Right ventricle myocardium superior (tissue), 1 donor: ENCODE measurements at regions not wholly inside any gene's neighbourhood (a gene's known extent, or its start where the extent isn't known, plus 50 kb on each side); places are given as distances from the start of the nearest gene placed in this dataset.

Experiments used
- ATAC-seq: fragments of 200-7000 bp; cut with Tn5 transposase; one replicate; pipeline ENCODE4 v1.9.1; 2020; ENCODE audit warnings: mild to moderate bottlenecking; ENCODE audit not compliant: poor library complexity
- DNase-seq: peaks from one replicate; pipeline ENCODE4 v3.0.0-alpha.2; 2020
- intact Hi-C: fragments of 100-400 bp; cut with DNase I; formaldehyde crosslinking; loops from one replicate; pipeline ENCODE4 v1.11.2; 2022
- donor health status: DM: no; HTN: yes; CAD: no; lungs with severe emphysema.

DNA sequence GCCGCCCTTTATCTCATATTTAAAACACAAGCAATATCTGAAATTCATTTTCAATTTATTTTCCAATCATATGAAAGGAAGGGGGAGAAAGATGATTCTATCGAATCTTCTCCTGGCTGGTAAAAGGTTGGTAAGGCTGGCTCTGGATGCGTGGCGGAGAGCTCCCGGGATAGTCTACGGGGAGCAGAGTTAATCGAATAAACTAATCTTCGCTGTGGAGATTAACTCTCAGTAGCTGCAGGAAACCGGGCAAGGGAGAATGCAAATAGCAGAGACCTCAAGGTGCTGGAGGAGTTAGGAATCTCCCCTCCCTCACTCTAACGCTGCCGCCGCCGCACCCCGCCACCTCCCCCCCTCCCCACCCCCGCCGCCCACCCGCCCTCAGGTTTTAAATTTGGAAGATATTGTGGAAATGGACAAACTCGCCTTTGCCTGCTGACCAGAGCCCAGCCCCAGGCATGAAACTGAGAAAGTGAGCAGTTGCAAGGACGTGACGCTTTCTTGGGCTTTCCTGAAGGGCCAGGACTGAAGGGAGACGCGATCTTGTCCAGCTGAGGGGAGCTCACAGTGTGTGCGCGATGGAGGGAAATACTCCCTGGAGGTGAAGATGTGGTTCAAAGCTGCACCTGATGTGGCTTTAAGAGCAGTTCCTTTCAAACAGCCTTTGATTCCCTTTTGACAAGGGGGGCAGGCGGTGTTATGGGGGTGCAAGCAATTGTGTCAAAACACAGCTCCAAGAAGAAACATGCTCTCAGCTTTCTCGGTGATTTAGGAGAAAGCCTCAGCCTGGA is 308.2 kb upstream of the IRX3 start:
- DNase-seq (no peak), ATAC-seq (no peak)
- intact Hi-C loops = no loop called here

DNA sequence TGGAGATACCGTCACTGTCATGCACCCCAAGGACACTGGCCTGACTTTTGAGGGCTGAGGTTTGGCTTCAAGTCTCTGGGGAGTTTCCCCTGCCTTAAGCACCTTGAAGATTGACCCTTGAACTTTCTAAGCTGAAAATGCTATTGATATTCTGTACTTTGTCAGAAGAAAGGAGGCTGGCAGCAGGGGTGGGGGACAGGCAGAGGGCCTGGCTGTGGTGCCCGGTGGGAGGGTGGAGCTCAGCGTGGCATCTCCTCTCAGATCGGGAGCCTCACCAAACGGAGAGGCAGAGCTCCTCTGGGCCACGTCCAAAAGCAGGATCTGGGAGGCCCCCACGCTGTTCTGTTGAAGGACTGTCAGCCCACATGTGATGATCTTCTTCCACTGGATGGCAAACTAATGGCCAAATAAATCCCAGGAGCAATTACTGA is 305.2 kb upstream of the IRX3 start:
- intact Hi-C loops = no loop called here
- DNase-seq = no peak
- no peak for ATAC-seq

DNA sequence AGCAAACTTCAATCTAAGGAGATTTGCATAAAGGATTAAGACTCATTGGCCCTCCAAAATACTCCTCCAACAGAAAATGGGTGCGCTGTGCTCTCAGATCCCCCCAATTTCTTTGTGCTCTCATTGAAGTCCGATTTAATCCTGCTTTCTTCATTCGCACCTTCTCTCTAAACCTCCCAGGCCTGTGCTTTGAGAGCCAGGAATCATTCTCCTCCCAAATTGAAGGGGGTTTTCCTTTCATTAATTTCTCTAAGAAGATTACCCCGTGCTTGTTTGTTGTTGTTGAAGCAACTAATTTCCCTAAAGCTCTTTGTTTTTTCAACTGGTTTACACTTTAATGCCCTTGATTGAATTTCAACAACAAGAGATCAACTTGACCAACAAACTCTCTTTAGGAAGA is 304.2 kb upstream of the IRX3 start:
- ATAC-seq (no peak), DNase-seq (no peak)
- intact Hi-C loops = no loop called here

DNA sequence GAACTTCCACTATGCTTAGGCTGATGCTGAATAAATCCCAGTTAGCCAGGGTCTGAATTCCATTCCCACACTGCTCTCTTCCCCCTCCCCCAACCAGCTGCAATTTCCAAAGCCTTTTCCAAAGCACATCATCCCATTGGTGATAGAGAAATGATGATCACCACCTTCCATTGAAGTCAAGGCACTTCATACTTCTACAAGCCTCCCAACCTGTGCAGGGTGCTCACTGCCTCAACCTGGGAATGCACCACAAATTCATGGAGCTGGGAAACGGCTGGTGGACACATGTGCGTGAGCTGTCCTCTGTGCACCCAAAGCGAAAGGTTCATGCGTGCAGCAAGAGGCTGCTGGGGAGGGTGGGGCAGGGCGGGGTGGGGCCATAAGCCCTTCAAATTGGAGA is 302.7 kb upstream of the IRX3 start:
- ATAC-seq = no peak
- no peak for DNase-seq
- intact Hi-C loops = no loop called here

DNA sequence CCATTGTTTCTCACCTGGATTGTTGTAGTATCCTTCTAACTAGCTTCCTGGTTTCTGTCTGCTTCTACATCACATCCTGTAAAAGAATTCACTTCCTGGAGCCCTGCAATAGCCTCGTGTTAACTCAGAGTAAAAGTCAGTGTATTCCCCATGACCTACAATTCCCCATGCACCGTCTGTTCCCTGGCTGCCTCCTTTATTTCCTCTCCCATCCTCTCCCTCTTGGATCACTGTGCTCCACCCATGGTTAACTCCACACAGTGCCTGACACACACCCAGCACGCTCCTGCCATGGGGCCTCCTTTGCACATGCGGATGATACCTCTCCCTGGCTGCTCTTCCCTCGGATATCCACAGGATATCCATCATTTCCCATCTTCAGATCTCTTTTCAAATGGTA is 301.4 kb upstream of the IRX3 start:
- intact Hi-C loops = no loop called here
- ATAC-seq (no peak), DNase-seq (no peak)

DNA sequence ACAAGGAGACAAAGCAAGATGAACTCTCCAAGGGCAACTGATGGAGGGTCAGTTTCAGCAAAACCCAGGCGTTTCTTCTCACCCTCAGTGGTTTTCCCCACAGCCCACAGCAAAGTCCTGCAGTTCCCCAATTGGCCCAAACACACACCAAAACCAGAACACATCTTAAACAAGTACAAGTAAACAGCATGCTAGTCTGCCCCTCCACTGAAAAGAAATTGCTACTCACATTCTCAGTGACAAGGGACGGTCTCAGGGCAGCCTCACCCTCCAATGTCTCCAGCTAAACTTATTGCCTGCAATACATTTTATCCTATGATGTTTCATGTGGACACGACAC is 300.6 kb upstream of the IRX3 start:
- DNase-seq = no peak
- ATAC-seq = no peak
- intact Hi-C loops = no loop called here

DNA sequence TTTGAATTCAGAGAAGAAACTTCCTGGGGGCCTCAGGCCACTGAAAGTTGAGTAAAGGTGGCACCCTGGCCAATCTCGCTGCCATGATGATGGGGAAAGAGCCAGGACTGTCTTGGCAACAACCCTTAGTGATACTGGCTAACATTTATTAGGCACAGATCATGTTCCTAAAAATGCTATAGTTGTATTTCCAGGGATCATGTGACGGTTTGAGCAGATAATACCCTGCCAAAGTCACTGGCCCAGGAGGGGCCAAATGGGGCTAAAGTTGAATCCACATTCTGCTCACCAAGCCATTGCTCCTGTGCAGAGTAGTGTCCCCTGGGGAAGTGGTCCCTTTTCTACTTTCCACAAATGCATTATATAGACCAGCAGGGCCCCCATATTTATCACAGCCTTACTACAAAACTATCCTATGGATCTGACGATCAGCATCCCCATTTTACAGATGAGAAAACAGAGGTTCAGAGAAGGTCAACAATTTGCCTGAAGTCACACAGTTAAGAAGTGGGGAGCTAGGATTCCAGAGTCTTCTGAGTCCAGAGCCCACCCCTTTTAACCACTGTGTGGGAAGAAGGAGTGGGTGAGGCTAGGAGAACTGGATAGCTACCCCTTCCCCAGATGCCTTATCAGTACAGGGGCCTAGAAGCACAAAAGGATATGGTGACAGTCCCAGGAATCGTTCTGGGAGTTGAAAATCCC is 300.0 kb upstream of the IRX3 start:
- DNase-seq = no peak

DNA sequence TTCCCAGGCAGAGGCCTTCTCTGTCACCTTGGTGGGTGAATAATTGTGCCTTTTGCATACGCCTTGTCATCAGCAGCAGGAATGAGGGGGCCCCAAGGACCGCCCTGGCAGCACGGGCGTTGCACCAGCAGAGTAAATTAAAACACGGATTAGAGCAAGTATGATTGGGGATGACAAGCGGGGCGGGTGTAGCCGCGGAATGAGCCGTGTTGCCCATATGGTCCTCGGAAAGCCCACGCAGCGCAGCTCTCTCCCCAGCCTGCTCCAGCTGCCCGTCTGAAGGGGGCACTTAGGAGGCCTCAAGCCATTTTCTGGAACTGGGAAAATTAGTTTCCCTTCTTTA is 299.4 kb upstream of the IRX3 start:
- no peak for DNase-seq
- intact Hi-C loops = no loop called here
- ATAC-seq = no peak

More for the DNA sequence above, 300.0 kb upstream of the IRX3 start:
- intact Hi-C loops = no loop called here
- peak; percentile 75 for ATAC-seq

DNA sequence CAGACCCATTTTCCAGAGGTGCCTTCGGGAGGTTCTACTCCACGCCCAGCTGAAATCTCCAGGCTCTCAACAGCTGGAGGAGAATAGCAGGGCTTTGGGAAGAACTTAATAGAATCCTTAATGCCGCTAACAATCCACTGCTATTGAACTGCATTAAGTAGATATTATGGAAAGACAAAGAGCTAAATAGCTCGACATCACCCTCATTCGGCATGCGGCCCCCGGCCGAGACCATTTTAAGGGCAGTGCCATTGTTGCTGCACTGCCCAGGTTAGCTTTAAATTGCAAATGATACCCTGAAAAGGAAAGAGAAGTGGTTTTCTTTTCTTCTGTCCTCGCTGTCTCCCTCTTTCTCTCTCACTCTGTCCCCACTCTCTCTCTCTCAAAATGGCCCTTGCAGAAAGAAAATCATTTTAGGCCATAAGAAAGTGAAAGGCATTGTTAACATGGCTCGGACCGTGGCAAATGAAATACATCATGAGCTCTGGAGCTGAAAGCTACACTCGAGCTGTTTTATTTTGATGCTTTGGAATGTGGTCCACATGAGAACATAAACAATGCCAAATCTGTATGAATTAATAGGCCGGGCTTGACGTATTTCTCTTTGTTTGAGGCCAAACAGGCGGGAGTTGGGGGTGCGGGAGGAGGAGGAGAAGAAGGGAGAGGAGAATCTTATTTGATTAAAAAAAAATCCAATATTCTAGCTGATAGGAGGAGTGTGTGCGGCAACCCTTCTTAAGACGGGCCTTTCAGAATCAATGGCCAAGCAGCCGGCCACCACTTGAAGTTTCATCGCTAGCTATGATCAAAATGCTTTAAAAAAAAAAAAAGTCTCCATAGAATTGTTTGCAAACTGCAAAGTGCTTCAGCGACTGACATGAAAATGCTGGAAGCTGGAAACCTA is 298.8 kb upstream of the IRX3 start:
- ATAC-seq (no peak), DNase-seq (no peak)
- intact Hi-C loops = no loop called here

DNA sequence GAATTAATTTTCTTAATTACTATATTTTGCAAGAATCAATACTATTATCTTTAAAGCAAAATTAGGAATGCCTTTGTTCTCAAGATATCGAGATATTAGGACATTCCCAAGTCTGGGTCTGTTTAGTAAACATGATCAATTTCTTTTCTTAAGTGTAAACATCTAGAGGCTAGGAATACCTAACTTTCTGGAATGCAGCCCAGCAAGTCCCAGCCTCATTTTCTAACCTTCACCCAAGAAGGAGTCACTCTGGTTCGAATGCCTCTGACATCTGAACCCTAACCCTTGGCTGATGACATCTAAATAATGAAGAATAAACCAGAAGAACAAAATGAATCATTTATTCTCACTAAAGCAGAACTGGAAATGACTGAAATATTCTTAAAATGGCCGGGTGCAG is 297.5 kb upstream of the IRX3 start:
- ATAC-seq (no peak), DNase-seq (no peak)
- intact Hi-C loops = no loop called here

DNA sequence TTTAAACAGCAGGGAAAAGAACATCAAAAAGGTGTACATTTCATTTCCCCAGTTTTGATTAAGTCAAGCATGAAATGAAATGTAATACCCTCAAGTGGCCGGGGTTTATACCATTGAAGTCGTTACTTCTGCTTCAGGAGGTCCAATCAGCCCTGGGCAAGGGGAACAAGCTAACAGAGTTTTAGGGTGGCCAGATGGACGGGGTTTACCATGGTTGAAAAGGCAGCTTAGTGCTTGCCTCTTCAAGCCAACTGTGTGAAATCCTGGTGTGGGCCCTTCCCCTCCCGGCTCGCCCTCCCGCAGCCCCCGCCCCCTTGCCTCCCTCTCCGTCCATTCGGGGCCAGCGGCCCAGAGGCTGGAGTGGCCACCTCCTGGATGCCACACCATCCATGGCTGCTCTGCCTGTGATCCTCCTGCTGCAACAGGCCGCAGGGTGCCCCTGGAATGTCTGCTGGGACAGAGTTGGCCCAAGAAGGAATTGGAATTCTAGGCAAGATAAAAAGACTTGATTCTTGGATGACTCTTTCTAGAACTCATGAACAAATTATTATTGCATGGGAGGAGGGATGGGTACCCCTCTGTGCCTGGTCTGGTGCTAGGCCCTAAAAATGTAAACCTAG is 296.2 kb upstream of the IRX3 start:
- intact Hi-C loops = no loop called here
- no peak for ATAC-seq
- DNase-seq = no peak

DNA sequence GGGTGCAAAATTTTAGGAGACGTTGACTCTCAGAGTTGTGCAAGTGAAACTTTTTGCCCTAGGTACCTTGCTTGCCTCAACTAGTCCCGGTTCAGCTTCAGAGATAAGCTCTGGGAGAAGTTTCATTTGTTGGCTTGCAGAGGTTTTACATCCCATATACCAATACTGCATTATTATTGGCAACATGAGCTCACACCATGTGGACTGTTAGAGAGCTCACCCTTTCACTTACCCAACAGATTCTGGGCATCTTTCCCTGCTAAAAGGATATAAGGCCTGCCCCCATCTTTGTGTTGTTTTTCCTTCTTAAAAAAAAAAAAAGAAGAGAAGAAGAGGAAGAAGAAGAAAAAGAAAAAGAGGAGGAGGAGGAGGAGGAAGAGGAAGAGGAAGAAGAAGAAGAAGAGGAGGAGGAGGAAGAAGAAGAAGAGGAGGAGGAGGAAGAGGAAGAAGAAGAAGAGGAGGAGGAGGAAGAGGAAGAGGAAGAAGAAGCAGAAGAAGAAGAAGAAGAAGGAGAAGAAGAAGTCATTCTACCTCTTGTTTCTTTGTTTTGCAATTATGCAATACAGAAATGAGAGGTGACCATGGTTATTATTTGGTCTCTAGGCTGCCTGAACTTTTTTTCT is 292.6 kb upstream of the IRX3 start:
- intact Hi-C loops = no loop called here
- no peak for ATAC-seq

DNA sequence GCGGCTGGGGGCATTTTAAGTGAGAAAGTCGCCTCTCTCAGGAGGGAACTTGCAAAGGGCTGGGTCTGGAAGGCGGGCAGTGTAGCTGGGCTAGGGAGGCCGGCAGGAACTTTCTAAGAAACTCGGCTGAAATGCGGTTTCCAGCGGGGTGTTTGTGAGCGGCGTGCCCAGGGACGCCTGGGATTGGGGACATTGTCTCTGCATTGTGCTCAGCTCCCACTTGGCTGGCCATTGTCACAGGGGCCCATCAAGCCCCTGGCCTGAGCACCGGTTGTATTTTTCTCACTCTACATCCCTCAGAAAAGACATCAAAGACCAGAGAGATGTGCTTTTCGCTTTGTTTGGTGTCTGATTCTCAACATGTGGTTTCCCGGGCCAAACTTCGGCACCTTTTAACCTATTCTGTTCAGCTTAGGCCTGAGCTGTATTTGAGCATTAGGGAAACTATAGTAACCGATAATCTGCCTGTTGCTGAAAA is 291.1 kb upstream of the IRX3 start:
- ATAC-seq (no peak), DNase-seq (no peak)
- intact Hi-C loops = no loop called here

More for the DNA sequence above, 292.6 kb upstream of the IRX3 start:
- DNase-seq = no peak

DNA sequence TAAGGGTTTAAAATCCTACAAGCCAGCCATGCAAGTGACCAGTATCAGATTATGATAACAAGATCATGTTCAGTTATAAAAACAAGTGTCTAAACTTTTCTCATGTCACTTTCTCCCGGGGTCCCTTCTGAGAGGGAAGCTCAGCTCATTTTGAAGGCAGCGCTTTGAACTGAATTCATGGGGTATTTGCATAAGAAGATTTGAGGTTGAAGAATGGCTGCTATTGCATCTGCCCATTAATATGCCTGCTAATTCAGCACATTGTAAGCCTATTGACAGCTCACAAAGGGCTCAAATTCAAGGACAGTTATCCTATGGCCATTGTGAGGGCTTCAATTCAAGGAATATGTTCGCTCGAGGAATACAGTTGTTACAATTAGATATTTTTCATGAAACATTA is 290.2 kb upstream of the IRX3 start:
- DNase-seq (no peak), ATAC-seq (no peak)
- intact Hi-C loops = no loop called here

DNA sequence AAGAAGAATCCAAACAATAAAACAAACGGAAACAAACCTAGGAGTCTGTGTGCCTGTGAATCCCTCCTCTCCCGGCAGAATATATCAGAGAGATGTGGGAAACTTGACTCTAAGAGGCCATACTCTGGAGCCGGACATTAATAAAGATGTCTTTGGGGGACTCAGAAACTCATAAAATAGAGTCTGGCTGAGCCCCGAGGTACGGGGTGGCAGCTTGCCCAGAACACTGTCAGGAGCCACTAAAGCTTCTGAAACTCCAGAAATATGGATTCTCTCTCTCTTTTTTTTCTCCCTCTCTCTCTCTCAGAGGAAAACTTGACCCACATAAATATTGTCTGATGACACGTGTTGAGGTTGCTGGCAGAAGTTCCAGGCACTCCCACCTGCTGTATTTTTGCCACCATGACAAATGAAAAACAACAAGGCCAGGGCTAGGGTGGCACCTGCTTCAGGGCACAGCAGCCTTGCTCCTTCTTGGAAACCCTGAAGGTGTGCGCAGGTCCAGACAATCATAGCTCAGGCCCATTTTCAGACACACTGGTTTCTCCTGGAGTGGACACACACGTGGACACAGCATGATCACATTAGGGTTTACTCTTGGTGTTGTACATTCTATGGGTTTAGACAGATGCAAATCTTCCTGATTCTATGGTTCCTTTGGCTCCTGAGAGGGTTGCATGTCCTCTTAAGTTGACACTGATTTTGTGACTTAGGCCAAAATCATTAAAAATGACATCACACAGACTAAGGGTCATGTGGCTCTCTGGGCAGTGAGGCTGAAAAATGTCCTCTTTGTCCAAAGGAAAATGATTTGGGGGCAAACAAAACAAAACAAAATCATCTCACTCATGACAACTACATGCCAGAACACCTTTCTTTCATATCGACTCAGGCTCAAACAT is 282.6 kb upstream of the IRX3 start:
- DNase-seq = no peak
- intact Hi-C loops = no loop called here
- no peak for ATAC-seq

DNA sequence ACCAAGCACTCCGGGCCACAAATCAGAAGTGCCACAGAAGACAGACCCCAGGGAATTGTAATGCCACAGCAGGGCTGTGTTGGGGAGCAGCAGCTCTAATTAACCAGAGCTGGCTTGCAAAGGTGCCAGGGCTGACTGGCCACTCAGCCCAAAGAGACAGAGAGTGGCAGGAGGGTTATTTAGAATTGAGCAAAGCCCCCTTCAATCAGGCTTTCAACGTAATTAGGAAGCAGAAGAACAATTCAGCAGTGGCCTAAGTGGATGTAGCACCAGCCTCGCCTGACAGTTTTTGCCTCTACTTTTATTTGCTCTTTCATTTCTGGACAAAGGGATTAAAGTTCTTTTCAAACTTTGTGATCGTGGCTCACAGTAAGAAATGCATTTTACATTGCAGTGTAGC is 278.3 kb upstream of the IRX3 start:
- DNase-seq = no peak
- intact Hi-C loops = no loop called here
- ATAC-seq = no peak

DNA sequence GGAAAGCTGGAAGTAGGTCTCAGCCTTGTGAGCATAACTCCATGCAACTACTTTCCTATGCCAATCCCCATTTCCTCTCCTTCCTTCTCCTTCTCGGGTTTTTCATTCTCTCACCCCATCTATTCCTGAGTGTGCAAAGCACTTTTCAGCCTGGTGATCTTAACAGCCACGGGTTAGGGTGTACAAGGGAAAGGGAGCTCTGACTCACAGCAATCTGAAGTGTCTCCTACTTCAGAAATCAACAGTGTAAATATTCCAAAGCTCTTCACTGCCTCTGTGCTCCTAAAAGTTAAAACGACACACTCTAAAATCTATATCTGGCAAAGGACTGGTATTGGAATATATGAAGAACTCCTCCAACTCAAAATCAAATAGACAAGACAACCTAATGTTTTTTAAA is 268.0 kb upstream of the IRX3 start:
- DNase-seq (no peak), ATAC-seq (no peak)
- intact Hi-C loops = no loop called here

DNA sequence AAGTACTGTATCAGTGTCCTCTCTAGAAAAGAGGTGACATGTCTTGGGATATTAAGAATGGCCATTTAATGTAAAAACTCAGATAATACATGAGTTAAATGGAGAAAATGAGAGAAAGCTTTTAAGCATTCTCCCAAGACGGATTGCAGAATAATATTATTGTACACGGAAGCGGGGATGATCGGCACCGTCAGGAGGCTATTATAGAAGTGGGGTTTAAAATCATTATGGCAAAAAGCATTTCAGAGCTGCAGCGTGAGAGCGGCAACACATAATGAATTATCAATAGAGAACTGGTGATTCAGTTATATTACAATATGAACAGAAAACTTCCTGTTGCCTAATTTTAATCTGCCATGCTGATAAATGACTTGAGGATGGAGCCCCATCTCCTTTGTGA is 261.7 kb upstream of the IRX3 start:
- intact Hi-C loops = no loop called here
- DNase-seq (no peak), ATAC-seq (no peak)
